Effector memory CD4-positive, alpha-beta T cell (primary cell): ENCODE measurements at regions not wholly inside any gene's neighbourhood (a gene's known extent, or its start where the extent isn't known, plus 50 kb on each side); places are given as distances from the start of the nearest gene placed in this dataset.

Source experiments
- DNase-seq, 3 donors: peaks; one replicate each; pipeline ENCODE4 v3.0.0-alpha.2; 2020
- H3K27ac ChIP-seq: 2 replicates; pipeline ENCODE4 v1.7.0; 2013; ENCODE audit warnings: mild to moderate bottlenecking, low read length, moderate library complexity; ENCODE audit not compliant: insufficient read depth, poor library complexity, severe bottlenecking
- H3K27me3 ChIP-seq: replicated peaks from 2 replicates; pipeline ENCODE4 v1.7.0; 2013; ENCODE audit warnings: mild to moderate bottlenecking, low read length; ENCODE audit not compliant: insufficient read depth, control insufficient read depth, poor library complexity, severe bottlenecking
- H3K36me3 ChIP-seq: 2 replicates; pipeline ENCODE4 v1.7.0; 2013; ENCODE audit warnings: mild to moderate bottlenecking, low read length, moderate library complexity; ENCODE audit not compliant: control insufficient read depth, insufficient read depth
- H3K4me1 ChIP-seq: 2 replicates; pipeline ENCODE4 v1.7.0; 2013; ENCODE audit warnings: low read length, mild to moderate bottlenecking; ENCODE audit not compliant: control insufficient read depth, insufficient read depth, poor library complexity, severe bottlenecking
- H3K4me3 ChIP-seq: 2 replicates; pipeline ENCODE4 v1.7.0; 2013; ENCODE audit warnings: low read length, low read depth, mild to moderate bottlenecking; ENCODE audit not compliant: insufficient read depth, poor library complexity, severe bottlenecking
- H3K9me3 ChIP-seq: 2 replicates; pipeline ENCODE4 v1.7.0; 2013; ENCODE audit warnings: mild to moderate bottlenecking, low read length, moderate library complexity; ENCODE audit not compliant: control insufficient read depth

DNA sequence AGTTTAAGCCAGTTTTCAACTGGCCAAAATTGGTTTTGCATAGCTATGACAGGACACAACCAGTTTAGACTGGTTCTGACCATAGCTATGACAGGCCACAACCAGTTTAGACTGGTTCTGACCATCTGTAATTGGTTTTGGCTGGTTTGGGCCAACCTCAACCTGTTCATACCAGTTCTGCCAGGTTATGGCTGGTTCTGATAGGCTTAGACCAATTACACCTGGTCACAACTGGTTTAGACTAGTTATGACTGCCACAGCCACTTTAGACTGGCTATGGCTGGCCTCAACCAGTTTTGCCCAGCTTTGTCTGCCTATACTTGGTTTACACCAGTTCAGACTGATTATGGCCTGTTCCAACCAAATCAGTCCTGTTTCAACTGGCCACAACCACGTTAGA lies 353.2 kb upstream of the CAMK1G start:
- no peak for DNase-seq
- H3K27ac ChIP-seq, result no peak overlapping the region
- no peaks in the 10 kb centered on the region for H3K4me1 ChIP-seq
- H3K36me3 ChIP-seq, result no peaks in the 10 kb centered on the region
- no peak overlapping the region for H3K4me3 ChIP-seq
- no peaks in the 10 kb centered on the region for H3K27me3 ChIP-seq
- no peaks in the 10 kb centered on the region for H3K9me3 ChIP-seq

DNA sequence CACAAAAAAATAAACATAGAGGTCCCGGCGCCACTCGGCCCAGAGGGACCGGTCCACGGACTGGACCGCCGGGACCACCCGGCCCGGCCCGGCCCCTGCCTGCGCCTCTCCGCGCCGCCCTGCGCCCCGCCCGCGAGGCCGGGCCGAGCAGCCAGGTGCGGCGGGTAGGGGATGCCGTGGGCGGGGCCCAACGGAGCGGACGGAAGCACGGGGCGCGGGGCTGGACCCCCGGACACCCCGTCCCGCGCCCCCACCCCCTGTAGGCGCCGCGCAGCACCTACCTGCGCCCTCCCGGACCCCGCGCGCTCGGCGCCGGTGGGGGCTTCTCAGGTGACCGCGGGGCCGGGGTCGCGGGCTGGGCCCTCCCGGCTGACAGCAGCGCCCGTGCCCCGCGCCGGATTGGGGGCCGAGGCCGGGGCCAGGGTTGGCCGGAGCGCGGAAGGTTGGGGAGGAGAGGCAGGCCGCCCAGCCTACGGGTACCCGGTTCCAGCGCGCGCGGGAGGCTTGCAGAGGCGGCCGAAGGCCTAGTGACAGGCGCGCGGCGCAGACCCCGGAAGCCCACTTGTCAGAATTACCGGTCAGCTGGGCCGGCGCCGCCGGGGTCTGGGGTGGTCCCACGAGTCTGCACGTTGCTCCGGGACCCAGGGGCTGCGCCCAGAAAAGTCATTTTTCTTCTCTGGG lies 351.9 kb upstream of the CAMK1G start:
- H3K27me3 ChIP-seq, result no peaks in the 10 kb centered on the region
- no peaks in the 10 kb centered on the region for H3K36me3 ChIP-seq
- no peak overlapping the region for H3K27ac ChIP-seq
- no peaks in the 10 kb centered on the region for H3K4me1 ChIP-seq
- no peak overlapping the region for H3K4me3 ChIP-seq
- no peaks in the 10 kb centered on the region for H3K9me3 ChIP-seq
- no peak for DNase-seq

- no peak overlapping the region for H3K27ac ChIP-seq
- no peaks in the 10 kb centered on the region for H3K36me3 ChIP-seq
- no peaks in the 10 kb centered on the region for H3K4me1 ChIP-seq
- H3K27me3 ChIP-seq, result no peaks in the 10 kb centered on the region
- no peaks in the 10 kb centered on the region for H3K9me3 ChIP-seq
- no peak overlapping the region for H3K4me3 ChIP-seq
- DNase-seq, result no peak
These were observed 351.3 kb upstream of the CAMK1G start for GRCh38 chr1:209232197-209232596.

DNA sequence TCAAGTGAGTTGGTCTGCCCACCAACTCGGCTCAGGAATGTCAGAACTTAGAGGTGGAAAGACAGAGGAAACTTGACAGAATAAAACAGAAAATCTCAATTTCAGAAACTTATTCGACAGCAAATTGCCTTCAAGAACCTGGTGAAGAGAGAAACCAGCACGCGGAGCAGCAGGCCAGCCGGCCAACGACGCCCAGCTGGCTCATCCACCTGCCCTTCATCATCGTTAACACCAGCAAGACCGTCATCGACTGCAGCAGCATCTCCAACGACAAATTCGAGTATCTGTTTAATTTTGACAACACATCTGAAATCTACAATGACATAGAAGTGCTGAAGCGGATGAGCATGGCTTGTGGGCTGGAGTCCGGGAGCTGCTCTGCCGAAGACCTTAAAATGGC lies 350.8 kb upstream of the CAMK1G start:
- Histone ChIP-seq H3K27ac (no peak overlapping the region), H3K27me3 (no peaks in the 10 kb centered on the region), H3K4me1 (no peaks in the 10 kb centered on the region), H3K9me3 (no peaks in the 10 kb centered on the region), H3K36me3 (no peaks in the 10 kb centered on the region), H3K4me3 (no peak overlapping the region)
- no peak for DNase-seq

DNA sequence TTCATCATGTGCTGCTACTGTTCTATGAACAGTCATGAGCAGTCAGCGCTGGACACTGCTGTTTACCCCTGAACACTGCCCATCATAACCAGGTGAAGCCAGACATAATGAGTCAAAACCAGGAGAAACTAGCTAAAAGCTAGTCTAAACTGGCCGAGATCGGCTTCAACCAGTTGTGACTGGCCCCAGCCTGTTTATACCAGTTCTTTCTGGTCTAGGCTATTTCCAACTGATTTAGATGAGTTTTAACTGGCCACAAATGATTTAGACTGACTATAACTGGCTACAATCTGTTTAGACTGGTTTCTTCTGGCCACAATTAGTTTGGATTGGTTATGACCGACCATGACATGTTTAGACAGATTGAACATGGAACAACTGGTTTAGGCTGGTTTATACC lies 348.3 kb upstream of the CAMK1G start:
- Histone ChIP-seq H3K4me3 (no peak overlapping the region), H3K27ac (no peak overlapping the region), H3K4me1 (no peaks in the 10 kb centered on the region), H3K9me3 (no peaks in the 10 kb centered on the region), H3K27me3 (no peaks in the 10 kb centered on the region), H3K36me3 (no peaks in the 10 kb centered on the region)
- no peak for DNase-seq

GRCh38 chr1:209238356-209238755 lies 345.2 kb upstream of the CAMK1G start:
- DNase-seq, result no peak
- Histone ChIP-seq H3K27me3 (no peaks in the 10 kb centered on the region), H3K4me3 (no peak overlapping the region)

DNA sequence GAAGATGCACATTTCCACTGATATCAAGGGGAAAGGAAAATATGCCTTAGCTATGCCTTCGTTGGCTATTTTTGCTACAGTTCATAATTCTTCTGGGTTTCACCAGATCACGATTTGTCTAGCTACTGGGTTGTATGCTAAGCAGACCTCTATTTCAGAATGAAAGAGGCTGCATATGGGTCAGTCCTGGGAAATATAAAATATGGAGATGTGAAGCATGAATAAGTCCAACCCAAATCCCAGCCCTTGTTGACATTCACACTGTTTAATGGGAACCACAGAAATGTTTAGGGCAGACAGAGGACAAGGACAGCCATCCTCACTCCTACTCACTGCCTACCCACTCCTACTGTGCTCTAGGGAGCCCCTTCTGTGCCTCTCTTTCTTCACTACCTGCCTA lies 343.2 kb upstream of the CAMK1G start:
- no peak for DNase-seq
- no peaks in the 10 kb centered on the region for H3K36me3 ChIP-seq
- H3K4me3 ChIP-seq, result no peak overlapping the region
- H3K27ac ChIP-seq, result no peak overlapping the region
- no peaks in the 10 kb centered on the region for H3K4me1 ChIP-seq
- H3K9me3 ChIP-seq, result no peaks in the 10 kb centered on the region
- H3K27me3 ChIP-seq, result no peaks in the 10 kb centered on the region

More at GRCh38 chr1:209238356-209238755, 345.2 kb upstream of the CAMK1G start:
- no peak overlapping the region for H3K27ac ChIP-seq
- H3K36me3 ChIP-seq, result no peaks in the 10 kb centered on the region
- H3K9me3 ChIP-seq, result no peaks in the 10 kb centered on the region
- H3K4me1 ChIP-seq, result no peaks in the 10 kb centered on the region

- no peaks in the 10 kb centered on the region for H3K27me3 ChIP-seq
- DNase-seq, result no peak
- no peaks in the 10 kb centered on the region for H3K9me3 ChIP-seq
These were observed 342.0 kb upstream of the CAMK1G start for GRCh38 chr1:209241487-209241886.

GRCh38 chr1:209248649-209249279 lies 334.8 kb upstream of the CAMK1G start:
- H3K4me3 ChIP-seq, result no peak overlapping the region
- no peaks in the 10 kb centered on the region for H3K4me1 ChIP-seq
- no peaks in the 10 kb centered on the region for H3K36me3 ChIP-seq
- DNase-seq, result peak in 1 of 3 donors; percentile 9
- no peaks in the 10 kb centered on the region for H3K9me3 ChIP-seq
- H3K27ac ChIP-seq, result no peak overlapping the region
- H3K27me3 ChIP-seq, result no peaks in the 10 kb centered on the region

More at GRCh38 chr1:209241487-209241886, 342.0 kb upstream of the CAMK1G start:
- Histone ChIP-seq H3K4me3 (no peak overlapping the region), H3K36me3 (no peaks in the 10 kb centered on the region), H3K4me1 (no peaks in the 10 kb centered on the region), H3K27ac (no peak overlapping the region)

DNA sequence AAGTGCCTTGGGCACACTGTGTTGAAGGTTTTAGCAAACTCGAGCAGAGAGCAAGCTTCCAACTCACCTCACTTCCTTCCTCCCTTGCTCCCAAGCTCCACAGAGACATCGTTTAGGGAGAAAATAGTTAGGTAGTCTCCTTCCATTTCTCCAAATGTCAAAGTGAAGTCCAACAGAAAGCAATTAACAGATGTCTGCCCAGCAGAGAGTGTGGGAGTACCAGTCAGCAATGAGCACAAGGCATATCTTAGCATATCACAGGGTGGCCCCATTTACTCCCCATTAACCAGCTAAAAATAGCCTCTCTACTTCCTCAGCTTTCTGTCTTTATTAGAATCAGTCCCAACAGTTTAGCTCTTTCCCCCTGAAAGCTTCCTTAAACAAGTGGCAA lies 334.2 kb upstream of the CAMK1G start:
- no peak for DNase-seq
- no peaks in the 10 kb centered on the region for H3K4me1 ChIP-seq

More for the DNA sequence above, 334.2 kb upstream of the CAMK1G start:
- Histone ChIP-seq H3K36me3 (no peaks in the 10 kb centered on the region), H3K27me3 (no peaks in the 10 kb centered on the region), H3K9me3 (no peaks in the 10 kb centered on the region), H3K27ac (no peak overlapping the region), H3K4me3 (no peak overlapping the region)
